CMK (cell line): ENCODE measurements at regions not wholly inside any gene's neighbourhood (a gene's known extent, or its start where the extent isn't known, plus 50 kb on each side); places are given as distances from the start of the nearest gene placed in this dataset.

Experiments used
- DNase-seq: peaks from one replicate; pipeline ENCODE4 v3.0.0-alpha.2; 2010; ENCODE audit warnings: low read depth

- no peak for DNase-seq
These were observed 749.5 kb downstream of the BRD1 start for GRCh38 chr22:49078076-49078710.

- no peak for DNase-seq
These were observed 750.1 kb downstream of the BRD1 start for GRCh38 chr22:49077586-49077985.

GRCh38 chr22:49077036-49077393 is 750.7 kb downstream of the BRD1 start:
- no peak for DNase-seq

- DNase-seq: no peak
These were observed 751.2 kb downstream of the BRD1 start for GRCh38 chr22:49076300-49077035.

- no peak for DNase-seq
These were observed 752.5 kb downstream of the BRD1 start for GRCh38 chr22:49075150-49075549.

GRCh38 chr22:49073873-49074417 is 753.7 kb downstream of the BRD1 start:
- DNase-seq: no peak

- DNase-seq: no peak
These were observed 754.6 kb downstream of the BRD1 start for GRCh38 chr22:49072996-49073645.

GRCh38 chr22:49070501-49070900 is 757.2 kb downstream of the BRD1 start:
- DNase-seq: no peak

- DNase-seq: no peak
These were observed 758.7 kb downstream of the BRD1 start for GRCh38 chr22:49068861-49069500.

- DNase-seq: no peak
These were observed 760.2 kb downstream of the BRD1 start for GRCh38 chr22:49067504-49067903.

GRCh38 chr22:49066619-49067018 is 761.1 kb downstream of the BRD1 start:
- DNase-seq: no peak

GRCh38 chr22:49064836-49065235 is 762.8 kb downstream of the BRD1 start:
- no peak for DNase-seq

GRCh38 chr22:49063545-49063890 is 764.2 kb downstream of the BRD1 start:
- no peak for DNase-seq

GRCh38 chr22:49062802-49063544 is 764.7 kb downstream of the BRD1 start:
- DNase-seq: no peak

- DNase-seq: no peak
These were observed 765.4 kb downstream of the BRD1 start for GRCh38 chr22:49062155-49062801.

- DNase-seq: no peak
These were observed 769.8 kb downstream of the BRD1 start for GRCh38 chr22:49057910-49058309.

- DNase-seq: no peak
These were observed 771.4 kb downstream of the BRD1 start for GRCh38 chr22:49056301-49056700.

GRCh38 chr22:49055406-49055805 is 772.3 kb downstream of the BRD1 start:
- DNase-seq: no peak

- DNase-seq: no peak
These were observed 774.1 kb downstream of the BRD1 start for GRCh38 chr22:49053578-49053977.

- no peak for DNase-seq
These were observed 775.1 kb downstream of the BRD1 start for GRCh38 chr22:49052560-49052959.

GRCh38 chr22:49052023-49052538 is 775.6 kb downstream of the BRD1 start:
- DNase-seq: no peak
